Adrenal gland (tissue), 9 donors: ENCODE measurements at regions not wholly inside any gene's neighbourhood (a gene's known extent, or its start where the extent isn't known, plus 50 kb on each side); places are given as distances from the start of the nearest gene placed in this dataset.

ENCODE experiments used
- DNase-seq, 7 donors: peaks; one replicate each; pipeline ENCODE4 v3.0.0-alpha.2; 2019 to 2020
- H3K27ac ChIP-seq, 5 donors: fragments of 200-600 bp; sonication (generic) in 4 of 5; 1 replicate in 3 of 5; 2 replicates in 2 of 5; pipeline versions ENCODE4 v1.5.1 to v1.8.0; 2016 to 2020; ENCODE audit warnings: mild to moderate bottlenecking in 1 of 5
- H3K27me3 ChIP-seq: fragments of 200-600 bp; 2 replicates; pipeline ENCODE4 v1.8.0; 2021
- H3K36me3 ChIP-seq, 2 donors: fragments of 200-600 bp; replicated peaks in 1 of 2; 1 replicate in 1 of 2; 2 replicates in 1 of 2; pipeline versions ENCODE4 v1.5.1 to v1.8.0; 2018 to 2022
- H3K4me1 ChIP-seq, 2 donors: fragments of 200-600 bp; replicated peaks in 1 of 2; 1 replicate in 1 of 2; 2 replicates in 1 of 2; pipeline versions ENCODE4 v1.5.1 to v1.8.0; 2018 to 2021
- H3K4me3 ChIP-seq, 4 donors: fragments of 200-600 bp; sonication (generic) in 3 of 4; one replicate each; pipeline ENCODE4 v1.5.1; 2016 to 2018
- H3K9me3 ChIP-seq, 3 donors: fragments of 200-600 bp; sonication (generic) in 1 of 3; replicated peaks in 1 of 3; 1 replicate in 2 of 3; 2 replicates in 1 of 3; pipeline versions ENCODE4 v1.5.1 to v1.8.0; 2016 to 2021
- POLR2A ChIP-seq, 2 donors: fragments of 450-650 bp; IDR thresholded peaks; one replicate each; pipeline ENCODE4 v1.6.1; 2017; ENCODE audit warnings: antibody characterized with exemption in 2 of 2, mild to moderate bottlenecking in 2 of 2, moderate library complexity in 1 of 2
- WGBS, 4 donors: extraction: QIAGEN DNeasy Blood & Tissue Kit in 2 of 4; methylation state at CpG; one replicate each; pipeline versions ENCODE4 v1.1.5 to v1.1.7; 2013 to 2017; 5-methylcytosine and 5-hydroxymethylcytosine counted together
- intact Hi-C, 2 donors: fragments of 100-400 bp; cut with DNase I; formaldehyde crosslinking; loops; one replicate each; pipeline versions ENCODE4 v1.14.1 to v1.15.0; 2022 to 2023
- TF ChIP-seq, protein P1 (sequence below), 6 experiments: fragments of 450-650 bp in 4 of 6; fragments of 200-600 bp in 2 of 6; sonication (generic) in 1 of 6; IDR thresholded peaks; 1 replicate in 5 of 6; 2 replicates in 1 of 6; pipeline versions ENCODE4 v1.5.1 to v1.8.0; 2016 to 2021; ENCODE audit warnings: antibody characterized with exemption in 6 of 6, mild to moderate bottlenecking in 2 of 6, moderate library complexity in 1 of 6
- donor health status: healthy with polysubstance abuse.
- donor health status: Bipolar disorder and iron deficiency.
- donor health status: DM: yes; HTN: yes; CAD: no.
- donor health status: DM: no; HTN: no; CAD: no.
- donor health status: DM: no; HTN: no; CAD: no.

DNA sequence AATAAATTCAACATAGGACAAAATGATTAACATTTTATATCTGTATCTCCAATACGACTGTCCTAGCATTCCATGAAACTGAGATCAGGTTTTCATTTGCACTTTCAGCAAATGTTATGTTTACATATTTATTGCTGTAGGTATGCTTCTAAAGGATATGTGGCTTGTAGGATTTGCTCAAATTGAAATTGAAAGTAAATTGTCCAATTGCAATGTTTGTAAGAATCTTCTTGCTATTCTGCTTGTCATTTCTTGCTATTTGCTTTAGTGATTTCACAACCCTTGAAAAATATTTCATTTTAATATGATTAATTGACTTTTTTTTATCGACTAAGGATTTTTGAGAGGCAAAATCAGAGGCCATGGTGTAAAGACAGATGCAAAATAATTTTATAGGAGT, 904.2 kb upstream of the RAG2 start:
- no peak overlapping the region for H3K27ac ChIP-seq
- no peaks in the 10 kb centered on the region for H3K27me3 ChIP-seq
- intact Hi-C loops: no loop called here
- DNase-seq: no peak
- WGBS, 4 donors: 50 to 56% (median 54%) methylated on average over 2 of the region's 2 CpGs
- TF ChIP-seq, protein P1, sequence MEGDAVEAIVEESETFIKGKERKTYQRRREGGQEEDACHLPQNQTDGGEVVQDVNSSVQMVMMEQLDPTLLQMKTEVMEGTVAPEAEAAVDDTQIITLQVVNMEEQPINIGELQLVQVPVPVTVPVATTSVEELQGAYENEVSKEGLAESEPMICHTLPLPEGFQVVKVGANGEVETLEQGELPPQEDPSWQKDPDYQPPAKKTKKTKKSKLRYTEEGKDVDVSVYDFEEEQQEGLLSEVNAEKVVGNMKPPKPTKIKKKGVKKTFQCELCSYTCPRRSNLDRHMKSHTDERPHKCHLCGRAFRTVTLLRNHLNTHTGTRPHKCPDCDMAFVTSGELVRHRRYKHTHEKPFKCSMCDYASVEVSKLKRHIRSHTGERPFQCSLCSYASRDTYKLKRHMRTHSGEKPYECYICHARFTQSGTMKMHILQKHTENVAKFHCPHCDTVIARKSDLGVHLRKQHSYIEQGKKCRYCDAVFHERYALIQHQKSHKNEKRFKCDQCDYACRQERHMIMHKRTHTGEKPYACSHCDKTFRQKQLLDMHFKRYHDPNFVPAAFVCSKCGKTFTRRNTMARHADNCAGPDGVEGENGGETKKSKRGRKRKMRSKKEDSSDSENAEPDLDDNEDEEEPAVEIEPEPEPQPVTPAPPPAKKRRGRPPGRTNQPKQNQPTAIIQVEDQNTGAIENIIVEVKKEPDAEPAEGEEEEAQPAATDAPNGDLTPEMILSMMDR (IDR thresholded peaks at IDR 0.05): no peak
- H3K4me3 ChIP-seq: no peak overlapping the region
- no peaks in the 10 kb centered on the region for H3K36me3 ChIP-seq
- H3K4me1 ChIP-seq: peaks cover 3 to 9% of the 10 kb centered on the region in 2 donors
- no peaks in the 10 kb centered on the region for H3K9me3 ChIP-seq

DNA sequence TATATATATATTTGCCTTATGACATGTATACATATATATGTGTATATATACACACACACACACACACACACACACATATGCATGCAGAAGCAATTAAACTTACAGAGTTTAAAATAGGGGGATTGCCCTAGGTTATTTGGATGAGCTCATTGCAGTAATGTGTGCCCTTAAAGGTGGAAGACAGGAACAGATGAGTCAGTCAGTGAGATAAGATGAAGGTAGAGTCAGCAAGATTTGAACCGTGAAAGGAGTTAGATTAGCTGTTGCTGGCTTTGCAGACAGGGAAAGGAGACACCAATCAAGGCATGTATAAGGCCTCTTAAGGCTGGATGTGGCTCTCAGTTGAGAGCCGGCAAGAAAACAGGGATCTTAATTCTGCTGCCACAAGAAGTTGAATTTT, 902.4 kb upstream of the RAG2 start:
- Histone ChIP-seq H3K4me1 (peaks cover 3 to 9% of the 10 kb centered on the region in 2 donors), H3K36me3 (no peaks in the 10 kb centered on the region), H3K27me3 (no peaks in the 10 kb centered on the region), H3K9me3 (no peaks in the 10 kb centered on the region), H3K4me3 (no peak overlapping the region), H3K27ac (no peak overlapping the region)
- no peak for TF ChIP-seq POLR2A (IDR thresholded peaks at IDR 0.05)
- TF ChIP-seq, protein P1 (IDR thresholded peaks at IDR 0.05): no peak
- intact Hi-C loops: no loop called here
- 53 to 66% (median 61%) methylated on average over 2 of the region's 2 CpGs for WGBS, 4 donors
- DNase-seq: no peak

DNA sequence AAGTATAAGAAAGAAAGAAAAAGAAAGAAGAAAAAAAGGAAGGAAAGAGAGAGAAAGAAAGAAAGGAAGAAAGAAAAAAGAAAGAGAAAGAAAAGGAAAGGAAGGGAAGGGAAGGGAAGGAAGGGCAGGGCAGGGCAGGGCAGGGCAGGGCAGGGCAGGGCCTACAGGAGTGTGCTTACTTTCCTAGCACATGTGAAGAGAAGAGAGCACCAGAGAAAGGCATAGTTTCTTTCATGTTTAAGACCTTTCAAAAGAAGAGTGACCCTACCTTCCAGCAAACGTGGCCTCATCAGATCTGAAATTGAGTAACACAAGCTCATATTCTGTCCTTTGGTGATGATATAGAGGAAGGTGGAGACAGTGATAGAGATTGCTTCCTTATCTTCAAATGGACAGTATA, 899.3 kb upstream of the RAG2 start:
- H3K27me3 ChIP-seq: no peaks in the 10 kb centered on the region
- intact Hi-C loops: no loop called here
- TF ChIP-seq, protein P1 (IDR thresholded peaks at IDR 0.05): no peak
- TF ChIP-seq POLR2A (IDR thresholded peaks at IDR 0.05): no peak
- DNase-seq: no peak
- 71 to 88% (median 78%) methylated on average over 1 of the region's 1 CpG for WGBS, 4 donors
- H3K4me1 ChIP-seq: no peaks in the 10 kb centered on the region
- no peak overlapping the region for H3K4me3 ChIP-seq
- H3K36me3 ChIP-seq: no peaks in the 10 kb centered on the region
- H3K27ac ChIP-seq: no peak overlapping the region
- H3K9me3 ChIP-seq: no peaks in the 10 kb centered on the region

DNA sequence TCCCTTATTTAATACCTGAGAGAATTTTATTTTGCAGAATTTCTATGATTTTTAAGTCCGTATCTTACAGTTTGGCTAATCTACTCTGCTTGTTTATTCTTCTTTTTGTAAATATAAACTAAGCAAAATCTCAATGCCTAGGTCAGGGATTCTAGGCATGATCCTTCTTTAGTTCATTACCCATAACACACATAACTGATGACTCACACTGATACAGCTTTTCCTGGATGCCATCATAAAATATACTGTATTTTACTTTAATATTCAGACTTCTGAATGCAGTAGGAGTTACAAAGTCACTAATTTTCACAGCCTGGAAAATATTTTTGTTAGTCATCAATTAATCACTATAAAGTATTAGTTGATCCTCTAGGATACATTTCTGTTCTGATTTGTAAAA, 898.2 kb upstream of the RAG2 start:
- WGBS, 4 donors: 79 to 89% (median 86%) methylated on average over 1 of the region's 1 CpG
- TF ChIP-seq, protein P1 (IDR thresholded peaks at IDR 0.05): no peak
- TF ChIP-seq POLR2A (IDR thresholded peaks at IDR 0.05): no peak

More for the DNA sequence above, 898.2 kb upstream of the RAG2 start:
- no peak overlapping the region for H3K4me3 ChIP-seq
- no peaks in the 10 kb centered on the region for H3K36me3 ChIP-seq
- no peak for DNase-seq
- H3K27ac ChIP-seq: no peak overlapping the region
- H3K4me1 ChIP-seq: no peaks in the 10 kb centered on the region
- H3K27me3 ChIP-seq: no peaks in the 10 kb centered on the region
- H3K9me3 ChIP-seq: no peaks in the 10 kb centered on the region
- intact Hi-C loops: no loop called here
